OCI-M2 (cell line): ENCODE measurements at regions not wholly inside any gene's neighbourhood (a gene's known extent, or its start where the extent isn't known, plus 50 kb on each side); places are given as distances from the start of the nearest gene placed in this dataset.

ENCODE experiments used
- DNase-seq: peaks from one replicate; lab custom pipeline; 2025; ENCODE audit not compliant: unreplicated experiment; lab: John Stamatoyannopoulos, UW

GRCh38 chr5:54721951-54722654, 204.5 kb downstream of the SNX18 start:
- no peak for DNase-seq

DNA sequence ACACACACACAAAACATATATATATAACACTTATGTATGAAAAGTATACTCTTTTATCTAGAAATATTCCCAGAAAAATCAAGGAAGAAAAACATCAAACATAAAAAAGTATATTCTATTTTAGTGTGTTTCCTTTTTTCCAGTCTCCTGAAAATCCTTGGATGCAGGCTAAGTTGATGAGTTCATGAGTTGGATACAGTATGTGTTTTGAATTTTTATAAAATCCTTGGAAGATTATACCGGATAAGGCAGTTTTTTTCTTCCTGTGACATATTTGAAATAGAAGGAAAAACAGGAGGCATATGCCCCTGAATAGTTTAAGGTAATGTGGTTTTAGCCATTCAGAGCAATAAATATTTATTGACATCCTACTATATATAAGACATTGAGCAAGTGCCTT, 203.6 kb downstream of the SNX18 start:
- DNase-seq = no peak

DNA sequence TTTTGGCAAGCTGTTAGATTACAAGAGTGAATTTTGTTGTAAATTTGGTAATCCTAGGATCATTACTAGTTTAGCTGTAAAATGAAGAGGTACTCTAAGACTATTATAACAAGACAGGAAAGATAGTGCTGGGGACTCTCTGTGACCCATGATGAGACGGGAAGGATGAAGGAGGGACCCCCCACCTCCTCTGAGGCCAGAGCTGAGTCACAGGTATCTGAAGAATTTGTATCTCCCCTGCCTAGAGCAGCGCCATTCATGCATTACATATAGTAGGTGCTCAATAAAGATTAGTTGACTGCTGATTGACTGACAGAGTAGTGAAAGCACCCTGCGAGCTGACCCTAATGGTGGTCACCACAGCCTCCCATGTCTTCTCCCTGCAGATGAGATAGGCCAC, 202.8 kb downstream of the SNX18 start:
- no peak for DNase-seq

DNA sequence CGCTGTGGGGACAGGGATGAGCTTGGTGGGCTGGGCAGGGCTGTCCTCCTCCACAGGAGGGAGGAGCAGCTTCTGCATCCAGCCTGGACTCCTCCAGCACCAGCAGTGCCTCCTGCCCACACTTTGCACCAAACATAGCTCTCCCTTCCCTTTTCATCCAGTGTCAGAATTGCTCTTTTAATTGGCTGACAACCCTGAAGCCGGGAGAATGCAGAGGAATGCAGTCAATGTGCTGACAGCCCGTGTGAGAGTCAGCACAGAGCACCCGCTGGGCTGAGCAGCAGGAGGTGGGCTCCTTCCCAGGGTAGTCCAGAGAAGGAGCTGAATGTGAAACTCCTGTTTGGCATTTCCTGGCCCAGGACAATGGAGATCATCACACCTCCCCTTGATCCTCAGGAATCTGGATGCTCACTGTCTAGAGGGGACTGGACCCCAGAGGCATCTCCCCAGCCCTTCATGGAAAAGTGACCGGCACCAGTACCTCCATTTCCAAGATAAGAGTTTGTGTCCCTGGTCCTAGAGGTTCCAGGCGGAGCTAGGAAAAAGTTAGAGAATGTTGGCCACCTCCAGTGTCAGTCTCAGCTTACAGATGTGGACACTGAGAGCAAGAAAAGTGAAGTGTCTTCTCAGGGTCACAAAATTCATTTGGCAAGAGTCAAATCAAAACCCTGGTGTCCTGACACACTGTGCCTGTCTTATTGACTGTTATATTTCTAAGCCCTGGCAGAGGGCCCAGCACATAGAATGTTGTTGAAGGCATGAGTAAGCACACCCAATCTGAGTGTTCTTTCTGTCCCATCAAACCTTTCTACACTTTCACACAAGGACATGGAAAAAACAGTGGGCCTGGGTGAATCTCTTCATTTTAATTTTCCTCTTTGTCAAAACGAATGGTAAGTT, 202.1 kb downstream of the SNX18 start:
- DNase-seq = no peak

DNA sequence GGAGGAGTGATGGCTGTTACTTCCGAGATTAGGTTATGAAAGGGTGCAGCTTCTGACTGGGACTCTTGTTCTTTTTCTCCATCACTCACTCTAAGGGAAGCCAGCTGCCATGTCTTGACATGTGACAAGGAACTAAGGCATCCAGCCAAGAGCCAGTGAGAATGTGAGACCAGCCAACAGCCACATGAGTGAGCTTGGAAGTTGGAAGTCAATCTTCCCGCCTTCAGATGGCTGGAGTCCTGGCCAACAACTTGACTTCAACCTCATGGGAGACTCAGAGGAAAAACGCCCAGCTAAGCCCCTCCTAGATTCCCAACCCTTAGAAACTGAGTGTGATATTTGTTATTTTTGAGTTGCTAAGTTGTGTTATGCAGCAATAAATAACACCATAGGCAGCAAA, 201.1 kb downstream of the SNX18 start:
- no peak for DNase-seq

DNA sequence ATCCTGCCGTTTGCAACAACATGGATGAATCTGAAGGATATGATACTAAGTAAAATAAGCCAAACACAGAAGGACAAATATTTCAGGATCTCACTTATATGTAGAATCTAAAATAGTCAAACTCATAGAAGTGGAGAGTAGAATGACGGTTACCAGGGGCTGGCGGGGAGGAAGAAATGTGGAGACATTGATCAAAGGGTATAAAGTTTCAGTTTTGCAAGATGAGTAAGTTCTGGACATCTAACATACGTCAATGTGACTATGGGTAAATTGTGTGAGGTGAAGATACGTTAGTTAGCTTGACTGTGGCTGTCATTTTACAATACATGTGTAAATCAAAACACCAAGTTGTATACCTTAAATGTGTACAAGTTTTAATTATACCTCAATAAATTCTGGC, 200.3 kb downstream of the SNX18 start:
- no peak for DNase-seq

DNA sequence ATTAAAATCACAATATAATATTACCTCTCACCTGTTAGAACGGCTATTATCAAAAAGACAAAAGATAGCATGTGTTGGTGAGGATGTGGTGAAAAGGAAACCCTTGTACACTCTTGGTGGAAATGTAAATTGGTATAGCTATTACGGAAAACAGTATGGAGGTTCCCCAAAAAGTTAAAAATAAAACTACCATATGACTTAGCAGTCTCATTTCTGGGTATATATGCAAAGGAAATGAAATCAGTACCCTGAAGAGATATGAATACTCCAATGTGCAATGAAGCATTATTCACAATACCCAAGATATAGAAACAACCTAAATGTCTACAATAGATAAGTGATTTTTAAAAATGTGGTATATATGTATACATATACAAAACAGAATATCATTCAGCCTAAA, 199.9 kb downstream of the SNX18 start:
- no peak for DNase-seq

DNA sequence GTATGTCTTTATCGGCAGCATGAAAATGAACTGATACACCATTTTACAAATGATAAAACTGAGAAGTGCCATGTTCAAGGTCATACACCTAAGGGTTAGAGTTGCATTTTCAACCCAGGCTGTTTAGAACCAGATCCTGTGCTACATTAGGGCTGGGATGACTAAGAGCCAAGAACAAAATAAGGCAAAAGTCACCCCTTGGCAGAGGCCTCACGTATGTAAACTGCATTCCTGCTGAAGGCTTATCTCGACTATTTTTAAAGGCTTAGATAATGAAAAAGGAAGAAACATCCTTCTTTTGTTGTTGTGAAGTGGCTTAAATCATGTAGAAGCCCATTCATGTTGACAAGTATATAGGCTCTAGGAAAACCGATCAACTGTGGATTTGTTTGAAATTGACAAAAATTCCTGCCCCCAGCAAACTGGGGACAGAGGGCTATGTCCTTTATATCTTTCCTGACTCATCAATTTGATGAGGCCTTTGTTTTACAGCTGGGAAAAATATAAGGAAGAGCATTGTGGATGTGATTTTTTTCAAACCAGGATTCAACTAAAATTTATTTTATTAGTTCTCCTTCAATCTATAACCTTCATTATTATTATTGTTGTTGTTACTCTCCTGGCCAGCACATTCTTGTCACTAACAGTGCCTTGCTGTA, 196.5 kb downstream of the SNX18 start:
- no peak for DNase-seq

- no peak for DNase-seq
These were observed 191.5 kb downstream of the SNX18 start for GRCh38 chr5:54709096-54709495.

DNA sequence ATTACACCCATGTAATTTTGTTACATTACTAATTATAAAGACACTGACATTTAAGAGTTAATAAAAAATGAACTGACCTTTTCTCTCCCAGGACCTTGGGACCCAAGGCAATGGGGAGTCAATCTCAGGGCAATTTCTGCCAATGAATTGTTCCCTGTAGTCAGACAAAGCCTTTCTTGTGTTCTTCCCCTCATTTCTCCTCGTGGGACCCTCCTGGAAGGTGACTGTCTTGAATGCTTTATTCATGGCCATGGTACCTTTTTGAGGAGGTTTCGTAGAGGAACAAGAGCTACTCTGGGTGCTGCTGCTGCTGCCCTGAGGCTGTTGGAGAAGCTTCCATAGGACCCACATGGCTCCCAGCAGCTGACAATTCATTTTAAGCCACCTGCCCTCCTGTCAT, 190.3 kb downstream of the SNX18 start:
- DNase-seq = no peak

DNA sequence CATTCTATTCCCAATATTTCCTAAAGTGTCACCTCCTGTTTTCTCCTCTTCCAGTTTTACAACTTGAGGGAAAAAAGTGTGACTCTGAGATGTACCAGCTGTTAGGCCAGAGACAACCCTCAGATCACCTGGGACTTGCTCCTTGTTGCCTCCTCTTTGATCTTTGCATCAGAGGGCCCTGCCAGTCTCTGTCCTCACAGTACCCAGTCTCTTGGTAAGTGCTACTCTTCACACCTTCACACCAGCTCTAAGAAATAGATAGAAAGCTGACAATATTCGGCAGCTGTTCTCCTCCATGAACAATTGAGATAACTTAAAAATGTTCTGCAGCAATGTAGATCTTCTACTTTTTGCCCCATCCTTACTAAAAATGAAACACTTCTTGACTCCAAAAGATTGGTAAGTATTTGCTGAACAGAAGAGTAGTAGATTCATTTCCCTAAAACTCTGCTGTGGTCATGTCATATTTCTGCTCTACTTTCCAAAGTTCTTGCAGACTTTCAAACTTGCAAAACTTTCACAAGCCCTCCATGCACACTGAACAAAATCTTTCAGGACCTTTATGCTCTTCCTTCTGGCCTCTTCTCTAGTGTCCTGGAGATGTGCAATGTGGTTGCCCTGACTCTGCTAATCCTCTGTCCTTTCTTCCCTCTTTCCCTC, 188.6 kb downstream of the SNX18 start:
- DNase-seq = no peak

DNA sequence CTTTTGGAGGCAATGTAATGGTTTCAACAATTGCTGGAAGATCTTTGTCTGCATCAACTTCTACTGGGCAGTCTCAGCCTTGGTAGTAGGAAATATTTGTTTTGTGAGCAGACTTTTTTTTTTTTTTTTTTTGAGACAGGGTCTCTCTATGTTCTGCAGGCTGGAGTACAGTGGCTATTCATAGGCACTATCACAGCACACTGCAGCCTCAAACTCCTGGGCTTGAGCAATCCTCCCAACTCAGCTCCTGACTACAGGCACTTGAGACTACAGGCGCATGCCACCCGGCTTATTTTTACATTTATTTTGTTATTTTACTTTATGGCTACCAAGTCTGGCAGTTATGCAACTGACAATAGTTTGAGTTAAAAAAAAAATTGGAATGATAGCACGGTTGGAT, 187.3 kb downstream of the SNX18 start:
- no peak for DNase-seq

DNA sequence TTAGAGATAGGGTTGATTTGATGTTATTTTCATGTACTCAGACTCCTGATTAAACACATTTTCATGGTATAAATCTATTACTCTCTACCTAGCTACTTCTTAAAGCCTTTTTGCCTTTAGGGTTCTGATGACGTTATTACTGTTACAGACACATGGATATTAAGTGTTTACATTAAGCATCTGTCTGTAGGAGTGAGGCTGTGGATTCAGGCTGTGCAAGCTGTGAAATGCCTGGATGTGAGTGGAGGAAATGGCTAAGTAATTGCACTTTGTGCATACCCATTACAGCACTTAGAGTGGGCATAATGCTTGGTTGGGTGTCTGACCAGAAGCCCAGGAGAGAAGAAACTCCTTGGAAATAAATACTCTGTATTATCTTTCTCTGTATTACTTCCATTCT, 186.8 kb downstream of the SNX18 start:
- DNase-seq = no peak

DNA sequence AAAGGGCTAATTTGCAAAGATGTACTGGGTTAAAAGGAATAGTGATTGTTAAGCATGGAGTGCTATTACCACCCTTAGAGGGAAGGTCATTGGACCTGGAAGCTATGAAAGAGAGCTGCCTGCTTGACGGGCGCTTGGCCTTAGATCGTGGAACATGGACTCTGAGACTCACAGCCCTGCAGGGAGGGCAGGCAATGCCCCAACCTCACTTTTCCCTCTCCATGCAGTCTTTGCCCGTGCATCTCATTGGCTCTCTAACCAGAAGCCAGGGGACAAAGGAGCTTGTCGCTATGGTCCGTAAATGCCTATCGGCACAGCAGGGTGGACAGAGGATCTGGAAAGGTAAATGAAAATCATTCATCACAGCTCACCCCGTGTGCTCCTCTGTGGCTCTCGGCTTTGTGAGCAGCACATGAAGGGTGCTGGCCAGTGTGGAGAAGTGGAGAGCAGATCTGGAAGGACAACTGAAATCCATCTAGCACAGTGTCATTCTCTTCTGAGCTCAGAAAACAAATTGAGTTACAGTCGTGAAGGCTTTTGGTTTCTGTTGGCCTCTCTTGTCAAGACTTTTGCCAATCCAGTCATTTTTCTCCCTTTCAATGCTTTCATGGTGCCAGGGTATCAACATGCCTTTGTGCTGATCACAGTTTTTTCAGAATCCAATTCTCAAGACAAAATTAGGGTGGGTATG, 186.2 kb downstream of the SNX18 start:
- DNase-seq = no peak

GRCh38 chr5:54703133-54703532, 185.6 kb downstream of the SNX18 start:
- DNase-seq = no peak

GRCh38 chr5:54702470-54702869, 184.9 kb downstream of the SNX18 start:
- DNase-seq = no peak

GRCh38 chr5:54700986-54701578, 183.5 kb downstream of the SNX18 start:
- no peak for DNase-seq

GRCh38 chr5:54696931-54697330, 179.4 kb downstream of the SNX18 start:
- no peak for DNase-seq

DNA sequence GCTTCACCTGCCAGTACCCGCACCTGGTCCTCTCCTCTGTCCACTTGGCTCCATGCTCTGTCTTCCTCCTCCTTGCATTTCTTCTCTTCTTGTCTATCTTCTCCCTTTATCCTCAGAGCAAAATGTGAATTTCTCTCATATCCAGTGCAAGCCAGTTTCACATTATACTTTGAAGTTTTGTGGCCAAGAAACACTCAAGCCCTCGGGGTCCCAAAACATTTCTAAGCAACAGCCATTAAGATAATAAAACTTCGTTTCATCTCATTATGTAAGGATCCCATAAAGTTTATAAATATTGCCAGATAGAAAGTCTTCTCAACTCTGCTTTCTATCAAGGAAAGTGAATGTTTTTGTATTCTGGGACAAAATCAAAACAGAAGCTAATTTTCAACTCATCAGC, 178.8 kb downstream of the SNX18 start:
- DNase-seq = no peak

- DNase-seq = no peak
These were observed 177.8 kb downstream of the SNX18 start for GRCh38 chr5:54695198-54695966.
